GM04503 (cell line): ENCODE measurements at regions not wholly inside any gene's neighbourhood (a gene's known extent, or its start where the extent isn't known, plus 50 kb on each side); places are given as distances from the start of the nearest gene placed in this dataset.
"Not testable (repeated sequence)": the region's sequence is repeated elsewhere in the genome, so short reads cannot be mapped to it uniquely, and the experiment has no call there.

ENCODE experiments used
- DNase-seq: peaks from one replicate; pipeline ENCODE4 v3.0.0-alpha.2; 2012; ENCODE audit warnings: low read depth

DNA sequence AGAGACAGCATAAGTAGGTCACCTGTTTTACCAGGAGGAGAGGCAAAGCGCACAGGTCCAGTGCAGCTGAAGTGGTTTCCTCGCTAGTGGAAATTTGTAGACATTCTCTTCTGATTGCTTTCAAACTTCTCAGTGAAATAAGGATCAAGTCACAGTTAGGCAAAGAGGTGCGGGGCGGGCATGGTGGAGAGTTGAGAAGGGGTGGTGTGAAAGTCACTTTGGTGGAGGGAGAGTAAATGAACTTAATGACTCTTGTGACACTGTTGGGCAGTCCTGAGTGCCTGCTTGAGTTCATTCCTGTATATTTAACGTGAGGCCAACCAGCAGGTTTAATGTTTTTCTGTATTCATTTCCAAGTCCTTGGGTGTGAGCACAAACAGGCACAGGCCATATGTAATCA is 235.6 kb downstream of the TRIML1 start:
- DNase-seq: no peak

- DNase-seq: no peak
Measured at GRCh38 chr4:188377816-188378215, 238.6 kb downstream of the TRIML1 start.

DNA sequence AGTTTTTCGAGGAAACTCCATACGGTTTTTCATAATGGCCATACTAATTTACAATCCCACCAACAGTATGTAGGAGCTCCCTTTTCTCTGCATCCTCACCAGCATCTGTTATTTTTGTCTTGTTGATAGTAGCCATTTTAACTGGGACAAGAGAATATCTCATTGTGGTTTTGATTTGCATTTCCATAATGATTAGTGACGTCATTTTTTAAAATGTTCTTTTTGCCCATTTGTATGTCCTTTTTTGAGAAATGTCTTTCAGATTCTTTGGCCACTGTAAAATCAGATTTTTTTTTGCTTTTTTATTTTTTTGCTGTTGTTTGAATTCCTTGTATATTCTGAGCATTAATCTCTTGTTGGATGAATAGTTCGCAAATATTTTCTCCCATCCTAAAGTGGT is 243.9 kb downstream of the TRIML1 start:
- DNase-seq: no peak

DNA sequence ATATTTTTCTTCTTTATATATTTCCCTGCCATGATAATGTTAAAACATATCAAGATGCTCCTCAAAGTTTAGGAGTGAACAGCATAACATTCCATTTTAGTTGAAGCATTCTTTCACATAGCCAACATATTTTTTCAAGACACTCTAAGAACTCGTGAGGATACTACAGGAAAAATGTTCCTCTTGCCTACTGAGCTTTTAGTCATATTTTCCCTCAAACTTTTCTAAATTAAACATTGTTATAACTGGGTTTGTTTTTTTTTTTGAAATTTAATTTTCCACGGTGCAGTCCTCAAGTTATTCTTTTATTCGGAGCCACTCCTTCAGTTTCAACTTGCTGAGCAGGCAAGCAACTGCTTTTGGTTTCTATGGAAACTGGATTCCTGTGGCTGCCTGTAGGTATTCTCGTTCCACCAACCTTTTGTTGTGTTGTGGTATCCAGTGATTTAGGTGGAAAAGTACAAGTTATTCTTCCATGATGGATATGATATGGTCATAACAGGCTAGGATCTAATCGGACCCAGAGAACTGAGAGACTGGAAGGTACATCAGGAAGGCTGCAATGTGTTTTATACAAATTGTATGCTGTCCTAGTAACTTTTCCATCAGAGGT is 248.0 kb downstream of the TRIML1 start:
- no peak for DNase-seq

- DNase-seq: not testable (repeated sequence)
Measured at GRCh38 chr4:188391349-188391748, 252.1 kb downstream of the TRIML1 start.

GRCh38 chr4:188396037-188396436 is 256.8 kb downstream of the TRIML1 start:
- no peak for DNase-seq

DNA sequence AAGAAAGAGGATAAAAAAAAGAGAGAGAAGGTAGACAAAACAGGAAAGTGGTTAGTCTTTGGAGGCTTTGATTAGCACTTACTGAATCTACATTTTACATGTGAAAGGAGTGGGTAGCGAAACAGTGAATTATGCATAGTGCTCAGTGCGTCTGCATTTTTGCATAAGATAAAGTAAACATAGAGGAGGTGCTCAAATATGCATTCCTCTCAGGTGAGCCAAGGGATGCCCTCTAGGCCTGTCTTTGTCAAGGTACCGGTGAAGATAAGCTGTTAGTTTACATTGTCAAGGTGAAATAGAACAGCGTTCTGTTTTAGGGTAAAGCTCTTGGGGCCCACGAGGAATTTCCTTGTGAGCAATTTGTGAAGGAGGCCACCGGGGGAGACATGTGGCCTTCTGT is 260.6 kb downstream of the TRIML1 start:
- DNase-seq: no peak

DNA sequence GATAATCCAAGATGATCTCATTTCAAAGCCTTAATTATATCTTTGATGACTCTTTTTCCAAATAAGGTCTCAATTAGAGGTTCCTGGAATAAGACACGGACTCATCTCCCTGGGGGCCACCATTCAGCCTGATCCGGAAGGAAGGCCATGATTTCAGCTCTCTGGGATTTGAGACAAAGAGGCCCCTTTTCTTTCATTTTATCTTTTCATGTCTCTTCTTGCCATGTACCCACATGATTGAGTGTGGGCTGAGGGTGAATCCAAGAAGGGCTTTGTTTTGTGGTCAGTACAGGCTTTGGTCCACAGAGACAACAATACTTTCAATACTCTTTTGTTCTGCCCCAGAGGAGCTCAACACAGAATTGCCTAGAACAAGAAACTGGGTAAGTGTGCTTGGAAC is 261.2 kb downstream of the TRIML1 start:
- DNase-seq: no peak

DNA sequence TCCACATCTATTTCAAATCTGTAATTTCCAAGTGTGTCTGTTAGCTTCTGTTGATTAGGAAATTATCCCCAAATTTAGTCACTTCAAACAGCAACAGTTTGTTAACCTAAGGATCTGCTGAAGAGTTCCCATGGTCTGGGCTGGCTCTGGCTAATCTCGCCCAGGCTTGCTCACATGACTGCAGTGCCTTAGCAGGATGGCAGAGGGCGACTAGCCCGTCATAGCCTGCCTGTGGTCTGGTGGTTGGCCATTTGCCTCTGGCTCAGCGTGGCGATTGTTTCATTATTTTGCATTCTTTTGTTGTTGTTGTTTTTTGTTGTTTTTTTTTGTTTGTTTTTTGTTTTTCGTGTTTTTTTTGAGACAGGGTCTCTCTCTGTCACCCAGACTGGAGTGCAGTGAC is 264.0 kb downstream of the TRIML1 start:
- no peak for DNase-seq

- DNase-seq: not testable (repeated sequence)
Measured at GRCh38 chr4:188405071-188405835, 266.0 kb downstream of the TRIML1 start.

- DNase-seq: no peak
Measured at GRCh38 chr4:188408244-188409030, 269.2 kb downstream of the TRIML1 start.

DNA sequence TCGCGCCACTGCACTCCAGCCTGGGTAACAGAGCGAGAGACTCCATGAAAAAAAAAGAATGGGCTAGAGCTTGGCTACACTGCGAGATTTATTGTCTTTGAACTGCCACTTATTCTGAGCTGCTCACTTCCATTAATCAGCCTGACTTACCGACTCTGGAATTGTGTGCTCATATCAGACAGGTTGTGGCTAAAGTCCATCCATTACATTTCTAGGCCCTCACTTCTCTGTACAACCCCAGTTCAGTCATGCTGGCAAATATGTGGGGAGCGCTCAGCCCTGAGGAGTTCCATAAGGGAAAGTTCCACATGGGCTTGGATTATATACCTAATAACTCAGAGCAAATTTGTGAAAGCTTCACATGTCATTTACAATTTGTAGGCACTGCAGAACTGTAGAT is 270.6 kb downstream of the TRIML1 start:
- DNase-seq: no peak

DNA sequence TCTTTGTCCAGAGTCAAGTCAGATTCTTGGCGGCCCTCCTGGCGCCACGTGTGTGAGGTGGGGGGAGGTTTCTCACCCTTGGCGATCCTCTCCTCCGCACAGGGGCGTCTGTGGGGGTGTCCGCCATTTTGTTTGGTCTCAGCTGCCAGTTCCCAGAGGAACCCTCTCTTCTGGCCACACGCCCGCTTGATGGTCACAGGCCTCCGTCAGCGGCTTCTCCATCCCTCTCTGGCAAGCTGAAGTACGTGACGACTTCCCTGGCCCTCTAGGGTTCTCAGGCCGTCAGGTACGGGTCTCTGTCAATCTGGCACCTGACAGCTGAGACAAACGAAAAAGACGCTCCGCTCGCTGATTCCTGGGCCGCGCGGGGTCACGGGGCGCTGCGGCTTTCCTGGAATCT is 272.6 kb downstream of the TRIML1 start:
- DNase-seq: no peak

- no peak for DNase-seq
Measured at GRCh38 chr4:188412499-188412898, 273.3 kb downstream of the TRIML1 start.

DNA sequence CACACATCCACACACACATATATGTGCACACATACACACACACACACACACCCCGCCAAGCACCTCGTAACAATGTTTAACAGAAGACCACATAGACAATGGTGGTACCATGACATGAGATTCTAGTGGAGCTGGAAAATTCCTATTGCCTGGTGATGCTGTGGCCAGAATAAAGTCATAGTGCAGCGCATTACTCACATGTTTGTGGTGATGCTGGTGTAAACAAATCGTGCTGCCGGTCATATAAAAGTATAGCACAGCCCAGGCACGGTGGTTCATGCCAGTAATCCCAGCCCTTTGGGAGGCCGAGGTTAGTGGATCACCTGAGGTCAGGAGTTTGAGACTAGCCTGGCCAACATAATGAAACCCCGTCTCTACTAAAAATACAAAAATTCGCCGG is 275.2 kb downstream of the TRIML1 start:
- no peak for DNase-seq

DNA sequence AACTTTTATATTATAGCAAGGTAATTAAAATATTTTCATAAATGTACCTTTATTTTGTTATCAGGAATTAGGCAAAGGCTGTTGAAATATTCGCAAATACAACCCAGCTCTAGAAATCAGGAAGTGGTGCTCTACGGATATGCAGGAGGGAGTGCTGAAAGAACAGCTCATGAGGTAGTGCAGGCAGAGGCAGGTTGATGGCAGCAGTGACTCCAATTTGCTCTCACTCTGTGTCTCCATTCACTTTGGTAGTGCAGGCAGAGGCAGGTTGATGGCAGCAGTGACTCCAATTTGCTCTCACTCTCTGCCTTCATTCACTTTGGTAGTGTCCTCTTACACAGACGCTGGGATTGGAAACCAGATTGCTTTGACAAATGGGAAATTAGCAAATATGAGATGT is 277.9 kb downstream of the TRIML1 start:
- no peak for DNase-seq

GRCh38 chr4:188423039-188423438 is 283.8 kb downstream of the TRIML1 start:
- no peak for DNase-seq

DNA sequence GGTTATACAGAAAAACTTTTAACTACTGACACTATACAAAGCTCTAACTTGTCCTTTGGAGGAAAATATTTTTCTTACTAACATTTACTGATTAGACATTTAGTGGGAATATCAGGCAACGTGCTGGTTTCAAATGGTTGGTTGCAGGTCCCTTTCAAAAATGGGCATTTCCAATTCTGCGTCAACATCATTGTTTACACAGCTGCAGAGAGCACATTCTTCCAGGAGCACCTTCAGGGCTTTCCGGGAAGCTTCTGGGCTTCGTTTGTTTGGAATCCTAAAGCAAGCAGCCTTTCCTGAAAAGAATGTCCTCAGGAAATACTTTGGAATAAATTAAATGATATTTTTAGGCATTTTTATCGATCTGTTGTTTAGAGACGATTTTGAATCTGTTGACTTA is 289.7 kb downstream of the TRIML1 start:
- DNase-seq: no peak

DNA sequence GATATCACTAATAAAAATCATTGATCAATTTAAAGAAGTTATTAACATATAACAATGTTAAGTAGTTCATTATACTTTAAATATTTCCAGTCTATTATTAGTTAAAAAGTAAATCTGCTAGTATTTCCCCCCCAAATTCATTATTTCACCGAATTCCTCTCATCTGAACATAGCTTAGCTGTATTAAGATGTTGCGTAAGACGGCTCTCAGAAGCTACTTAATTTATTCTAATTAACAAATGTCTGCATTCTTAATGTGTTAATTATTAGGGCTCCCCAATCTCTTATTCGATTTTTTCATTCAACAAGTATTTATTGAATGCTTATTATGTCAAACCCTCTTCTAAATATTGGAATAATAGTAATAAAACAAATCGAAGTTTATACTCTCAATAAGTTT is 290.7 kb downstream of the TRIML1 start:
- DNase-seq: no peak

- no peak for DNase-seq
Measured at GRCh38 chr4:188430384-188430783, 291.1 kb downstream of the TRIML1 start.

- DNase-seq: no peak
Measured at GRCh38 chr4:188432328-188432727, 293.1 kb downstream of the TRIML1 start.

- no peak for DNase-seq
Measured at GRCh38 chr4:188433741-188434315, 294.6 kb downstream of the TRIML1 start.

DNA sequence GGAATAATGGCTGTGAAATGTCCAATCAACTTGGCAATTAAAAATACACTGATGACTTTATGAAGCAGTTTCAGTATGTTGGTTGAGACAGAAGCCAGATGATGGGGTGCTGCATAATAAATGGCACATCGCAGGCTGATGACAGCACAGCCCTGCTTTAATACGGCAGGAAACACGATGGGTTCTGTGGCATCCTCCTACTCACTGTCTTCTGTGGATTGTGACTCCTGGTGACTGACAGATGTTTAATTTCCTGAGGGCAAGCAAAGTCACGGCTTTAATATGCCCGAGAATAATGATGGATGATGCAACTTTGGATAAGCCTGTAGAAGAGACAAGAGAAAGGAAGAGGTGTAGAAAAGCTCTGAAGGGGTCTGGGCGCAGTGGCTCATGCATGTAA is 295.4 kb downstream of the TRIML1 start:
- DNase-seq: no peak
